HEK293 (cell line): ENCODE measurements at regions not wholly inside any gene's neighbourhood (a gene's known extent, or its start where the extent isn't known, plus 50 kb on each side); places are given as distances from the start of the nearest gene placed in this dataset.

Experiments used
- CTCF ChIA-PET: fragments of 350-600 bp; formaldehyde crosslinking; extraction: SDS; loops from one replicate; lab custom pipeline; 2021; ENCODE audit warnings: antibody characterized with exemption; lab: Yijun Ruan, JAX
- POLR2A ChIA-PET: fragments of 300-600 bp; formaldehyde crosslinking; extraction: SDS; loops from one replicate; lab custom pipeline; 2020; ENCODE audit warnings: antibody characterized with exemption, inconsistent platforms; lab: Yijun Ruan, JAX
- H3K27ac ChIP-seq: fragments of 200-500 bp; sonication (Bioruptor generic); 2 replicates; pipeline ENCODE4 v1.5.1; 2014; ENCODE audit warnings: low read depth, low read length, control low read depth, inconsistent platforms; ENCODE audit errors: extremely low read depth
- H3K36me3 ChIP-seq, 2 experiments: fragments of 200-500 bp in 1 of 2; sonication (Bioruptor generic) in 1 of 2; 1 replicate in 1 of 2; 2 replicates in 1 of 2; pipeline ENCODE4 v1.5.1; 2014 to 2017; ENCODE audit warnings: inconsistent platforms in 2 of 2, low read length in 2 of 2; ENCODE audit not compliant: control insufficient read depth in 2 of 2, insufficient read depth in 1 of 2
- H3K4me1 ChIP-seq: fragments of 200-500 bp; sonication (Bioruptor generic); 2 replicates; pipeline ENCODE4 v1.5.1; 2014; ENCODE audit warnings: mild to moderate bottlenecking, low read length, inconsistent platforms; ENCODE audit not compliant: control insufficient read depth, insufficient read depth
- H3K4me3 ChIP-seq: 2 replicates; pipeline ENCODE4 v1.5.1; 2011; ENCODE audit warnings: low read depth, mild to moderate bottlenecking, control low read depth, low read length, moderate library complexity
- H3K9me3 ChIP-seq: fragments of 200-500 bp; sonication (Bioruptor generic); 2 replicates; pipeline ENCODE4 v1.5.1; 2014; ENCODE audit warnings: low read depth, low read length, inconsistent platforms; ENCODE audit not compliant: control insufficient read depth, insufficient read depth
- HOXD13 ChIP-seq: sonication (generic); formaldehyde crosslinking; IDR thresholded peaks from 2 replicates; pipeline ENCODE4 v1.8.0; 2022; ENCODE audit warnings: missing genetic modification reagents, borderline replicate concordance
- IKZF3 ChIP-seq: fragments of 450-650 bp; IDR thresholded peaks from 2 replicates; pipeline ENCODE4 v1.5.0; 2018; ENCODE audit warnings: missing biosample characterization, mild to moderate bottlenecking, missing genetic modification characterization, moderate library complexity
- OSR2 ChIP-seq: fragments of 450-650 bp; formaldehyde crosslinking; IDR thresholded peaks from 2 replicates; pipeline ENCODE4 v1.5.1; 2016; ENCODE audit warnings: missing biosample characterization, missing genetic modification characterization
- SP2 ChIP-seq: fragments of 450-650 bp; formaldehyde crosslinking; IDR thresholded peaks from 2 replicates; pipeline ENCODE4 v1.5.1; 2016; ENCODE audit warnings: missing biosample characterization, missing genetic modification characterization
- SP3 ChIP-seq: fragments of 450-650 bp; formaldehyde crosslinking; IDR thresholded peaks from 2 replicates; pipeline ENCODE4 v1.5.1; 2016; ENCODE audit warnings: missing biosample characterization, missing genetic modification characterization
- ZFP37 ChIP-seq: fragments of 450-650 bp; formaldehyde crosslinking; IDR thresholded peaks from 2 replicates; pipeline ENCODE4 v1.5.1; 2016; ENCODE audit warnings: missing biosample characterization, missing genetic modification characterization
- ZFP69B ChIP-seq: fragments of 450-650 bp; formaldehyde crosslinking; IDR thresholded peaks from 2 replicates; pipeline ENCODE4 v1.5.1; 2016; ENCODE audit warnings: missing biosample characterization, missing genetic modification characterization
- ZNF10 ChIP-seq: fragments of 450-650 bp; formaldehyde crosslinking; IDR thresholded peaks from 2 replicates; pipeline ENCODE4 v1.5.1; 2017; ENCODE audit warnings: missing biosample characterization, missing genetic modification characterization
- ZNF140 ChIP-seq: fragments of 450-650 bp; formaldehyde crosslinking; IDR thresholded peaks from 2 replicates; pipeline ENCODE4 v1.5.1; 2016; ENCODE audit warnings: missing biosample characterization, missing genetic modification characterization
- ZNF221 ChIP-seq: fragments of 450-650 bp; formaldehyde crosslinking; IDR thresholded peaks from 2 replicates; pipeline ENCODE4 v1.5.1; 2017; ENCODE audit warnings: missing biosample characterization, missing genetic modification characterization, borderline replicate concordance
- ZNF311 ChIP-seq: fragments of 450-650 bp; formaldehyde crosslinking; IDR thresholded peaks from 2 replicates; pipeline ENCODE4 v1.5.1; 2017; ENCODE audit warnings: missing biosample characterization, missing genetic modification characterization, borderline replicate concordance
- ZNF416 ChIP-seq: fragments of 450-650 bp; formaldehyde crosslinking; IDR thresholded peaks from 2 replicates; pipeline ENCODE4 v1.5.1; 2016; ENCODE audit warnings: missing biosample characterization, missing genetic modification characterization
- ZNF48 ChIP-seq: fragments of 450-650 bp; formaldehyde crosslinking; IDR thresholded peaks from 2 replicates; pipeline ENCODE4 v1.5.1; 2016; ENCODE audit warnings: missing biosample characterization, missing genetic modification characterization
- ZNF501 ChIP-seq: fragments of 450-650 bp; formaldehyde crosslinking; IDR thresholded peaks from 2 replicates; pipeline ENCODE4 v1.5.1; 2016; ENCODE audit warnings: missing biosample characterization, missing genetic modification characterization
- ZNF544 ChIP-seq: fragments of 450-650 bp; formaldehyde crosslinking; IDR thresholded peaks from 2 replicates; pipeline ENCODE4 v1.5.0; 2017; ENCODE audit warnings: missing biosample characterization, missing genetic modification characterization
- ZNF560 ChIP-seq: fragments of 450-650 bp; formaldehyde crosslinking; IDR thresholded peaks from 2 replicates; pipeline ENCODE4 v1.5.1; 2017; ENCODE audit warnings: missing biosample characterization, missing genetic modification characterization, borderline replicate concordance
- ZNF621 ChIP-seq: fragments of 450-650 bp; formaldehyde crosslinking; IDR thresholded peaks from 2 replicates; pipeline ENCODE4 v1.5.1; 2017; ENCODE audit warnings: missing biosample characterization, missing genetic modification characterization
- ZNF626 ChIP-seq: fragments of 450-650 bp; sonication (Bioruptor Pico); formaldehyde crosslinking; IDR thresholded peaks from 2 replicates; pipeline ENCODE4 v1.5.1; 2018; ENCODE audit warnings: missing biosample characterization, missing genetic modification characterization, inconsistent platforms
- ZNF654 ChIP-seq: fragments of 450-650 bp; formaldehyde crosslinking; IDR thresholded peaks from 2 replicates; pipeline ENCODE4 v1.5.1; 2016; ENCODE audit warnings: low read depth, missing biosample characterization, missing genetic modification characterization
- ZSCAN30 ChIP-seq: fragments of 450-650 bp; IDR thresholded peaks from 2 replicates; pipeline ENCODE4 v1.5.1; 2018; ENCODE audit warnings: missing biosample characterization, mild to moderate bottlenecking, missing genetic modification characterization, moderate library complexity
- TF ChIP-seq, protein P1 (sequence below): fragments of 450-650 bp; formaldehyde crosslinking; IDR thresholded peaks from 2 replicates; pipeline ENCODE4 v1.5.1; 2017; ENCODE audit warnings: missing biosample characterization, missing genetic modification characterization
- TF ChIP-seq, protein P2 (sequence below): fragments of 450-650 bp; formaldehyde crosslinking; IDR thresholded peaks from 2 replicates; pipeline ENCODE4 v1.5.1; 2016; ENCODE audit warnings: missing biosample characterization, missing genetic modification characterization
- TF ChIP-seq, protein P3 (sequence below): fragments of 450-650 bp; formaldehyde crosslinking; IDR thresholded peaks from 2 replicates; pipeline ENCODE4 v1.5.1; 2017; ENCODE audit warnings: missing biosample characterization, missing genetic modification characterization
- TF ChIP-seq, protein P4 (sequence below): fragments of 450-650 bp; formaldehyde crosslinking; IDR thresholded peaks from 2 replicates; pipeline ENCODE4 v1.5.1; 2016; ENCODE audit warnings: missing biosample characterization, missing genetic modification characterization, low read depth
- TF ChIP-seq, protein P5 (sequence below): fragments of 450-650 bp; formaldehyde crosslinking; IDR thresholded peaks from 2 replicates; pipeline ENCODE4 v1.5.1; 2016; ENCODE audit warnings: missing biosample characterization, missing genetic modification characterization
- TF ChIP-seq, protein P6 (sequence below): IDR thresholded peaks from 2 replicates; pipeline ENCODE4 v1.6.1; 2011; ENCODE audit warnings: mild to moderate bottlenecking, low read depth, low read length, borderline replicate concordance

DNA sequence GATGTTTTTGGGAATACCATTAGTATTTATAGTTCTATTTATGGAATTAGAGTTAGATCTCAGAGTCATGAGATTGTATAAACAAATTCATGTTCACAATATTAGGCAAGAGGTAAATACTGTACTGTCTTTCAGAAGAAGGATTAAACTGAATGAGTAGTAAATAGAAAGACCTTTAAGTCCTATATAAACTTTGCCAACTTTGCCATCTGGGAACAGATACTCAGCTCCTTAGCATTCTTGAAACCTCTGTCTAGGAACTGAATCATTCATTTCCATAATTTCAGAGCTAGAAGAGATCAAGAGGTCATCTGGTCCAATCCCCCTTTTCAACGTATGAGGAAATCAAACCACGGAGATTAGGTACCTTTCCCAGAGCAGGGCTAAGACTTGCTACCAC, 141.1 kb downstream of the CAND1 start:
- Histone ChIP-seq H3K36me3 (no peaks in the 10 kb centered on the region), H3K9me3 (no peaks in the 10 kb centered on the region), H3K4me1 (peaks cover 9% of the 10 kb centered on the region; the same call in 1 of the 2 replicates), H3K4me3 (no peak overlapping the region), H3K27ac (no peak overlapping the region)
- POLR2A ChIA-PET = no interaction called here
- CTCF ChIA-PET = interaction anchor here (0.6 to 1.3 kb wide), 3 partner anchors 15 to 1746 kb away, joined by 3 to 7 read pairs (median 3); no protein-coding TSS in a partner anchor
- TF ChIP-seq, protein P1, sequence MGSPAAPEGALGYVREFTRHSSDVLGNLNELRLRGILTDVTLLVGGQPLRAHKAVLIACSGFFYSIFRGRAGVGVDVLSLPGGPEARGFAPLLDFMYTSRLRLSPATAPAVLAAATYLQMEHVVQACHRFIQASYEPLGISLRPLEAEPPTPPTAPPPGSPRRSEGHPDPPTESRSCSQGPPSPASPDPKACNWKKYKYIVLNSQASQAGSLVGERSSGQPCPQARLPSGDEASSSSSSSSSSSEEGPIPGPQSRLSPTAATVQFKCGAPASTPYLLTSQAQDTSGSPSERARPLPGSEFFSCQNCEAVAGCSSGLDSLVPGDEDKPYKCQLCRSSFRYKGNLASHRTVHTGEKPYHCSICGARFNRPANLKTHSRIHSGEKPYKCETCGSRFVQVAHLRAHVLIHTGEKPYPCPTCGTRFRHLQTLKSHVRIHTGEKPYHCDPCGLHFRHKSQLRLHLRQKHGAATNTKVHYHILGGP (tag by site-specific recombination) = no peak
- no peak for TF ChIP-seq ZNF48 (tag by site-specific recombination)
- TF ChIP-seq ZNF626 (tag by site-specific recombination) = no peak
- no peak for TF ChIP-seq ZNF221 (tag by site-specific recombination)
- TF ChIP-seq, protein P2, sequence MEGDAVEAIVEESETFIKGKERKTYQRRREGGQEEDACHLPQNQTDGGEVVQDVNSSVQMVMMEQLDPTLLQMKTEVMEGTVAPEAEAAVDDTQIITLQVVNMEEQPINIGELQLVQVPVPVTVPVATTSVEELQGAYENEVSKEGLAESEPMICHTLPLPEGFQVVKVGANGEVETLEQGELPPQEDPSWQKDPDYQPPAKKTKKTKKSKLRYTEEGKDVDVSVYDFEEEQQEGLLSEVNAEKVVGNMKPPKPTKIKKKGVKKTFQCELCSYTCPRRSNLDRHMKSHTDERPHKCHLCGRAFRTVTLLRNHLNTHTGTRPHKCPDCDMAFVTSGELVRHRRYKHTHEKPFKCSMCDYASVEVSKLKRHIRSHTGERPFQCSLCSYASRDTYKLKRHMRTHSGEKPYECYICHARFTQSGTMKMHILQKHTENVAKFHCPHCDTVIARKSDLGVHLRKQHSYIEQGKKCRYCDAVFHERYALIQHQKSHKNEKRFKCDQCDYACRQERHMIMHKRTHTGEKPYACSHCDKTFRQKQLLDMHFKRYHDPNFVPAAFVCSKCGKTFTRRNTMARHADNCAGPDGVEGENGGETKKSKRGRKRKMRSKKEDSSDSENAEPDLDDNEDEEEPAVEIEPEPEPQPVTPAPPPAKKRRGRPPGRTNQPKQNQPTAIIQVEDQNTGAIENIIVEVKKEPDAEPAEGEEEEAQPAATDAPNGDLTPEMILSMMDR (tag by site-specific recombination) = no peak
- TF ChIP-seq, protein P3, sequence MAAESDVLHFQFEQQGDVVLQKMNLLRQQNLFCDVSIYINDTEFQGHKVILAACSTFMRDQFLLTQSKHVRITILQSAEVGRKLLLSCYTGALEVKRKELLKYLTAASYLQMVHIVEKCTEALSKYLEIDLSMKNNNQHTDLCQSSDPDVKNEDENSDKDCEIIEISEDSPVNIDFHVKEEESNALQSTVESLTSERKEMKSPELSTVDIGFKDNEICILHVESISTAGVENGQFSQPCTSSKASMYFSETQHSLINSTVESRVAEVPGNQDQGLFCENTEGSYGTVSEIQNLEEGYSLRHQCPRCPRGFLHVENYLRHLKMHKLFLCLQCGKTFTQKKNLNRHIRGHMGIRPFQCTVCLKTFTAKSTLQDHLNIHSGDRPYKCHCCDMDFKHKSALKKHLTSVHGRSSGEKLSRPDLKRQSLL = no peak
- TF ChIP-seq ZNF560 (tag by site-specific recombination) = no peak
- no peak for TF ChIP-seq ZSCAN30

DNA sequence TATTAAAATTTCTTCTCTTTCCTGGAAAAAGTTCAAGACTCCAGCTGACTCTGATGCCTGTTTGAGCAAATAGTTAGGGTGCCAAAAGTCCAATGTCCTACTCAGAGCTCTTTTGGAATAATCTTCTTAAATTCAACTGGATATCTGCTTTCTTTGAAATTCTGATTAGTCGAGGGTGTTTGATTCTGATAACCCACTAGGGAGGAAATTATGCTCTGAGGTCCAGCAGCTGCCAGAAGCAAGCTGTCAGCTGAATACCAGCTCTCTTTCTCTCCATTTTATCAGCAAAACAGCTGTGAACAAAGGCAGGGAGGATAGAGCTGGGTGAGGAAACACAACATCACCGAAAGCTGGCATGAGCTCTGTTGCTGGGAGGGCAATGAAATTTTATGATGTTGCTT, 141.5 kb downstream of the CAND1 start:
- H3K36me3 ChIP-seq = no peaks in the 10 kb centered on the region
- no peak overlapping the region for H3K4me3 ChIP-seq
- CTCF ChIA-PET = interaction anchor here (0.7 to 1.3 kb wide), 2 partner anchors 15 to 55 kb away, joined by 3 to 7 read pairs; no protein-coding TSS in a partner anchor
- H3K4me1 ChIP-seq = peaks cover 9% of the 10 kb centered on the region; the same call in 1 of the 2 replicates
- POLR2A ChIA-PET = no interaction called here
- TF ChIP-seq ZNF560 (tag by site-specific recombination) (no peak), ZNF544 (no peak), IKZF3 (tag by site-specific recombination) (no peak), SP2 (tag by site-specific recombination) (no peak), ZNF10 (tag by site-specific recombination) (no peak), ZFP37 (tag by site-specific recombination) (no peak), SP3 (tag by site-specific recombination) (no peak), ZNF501 (no peak), ZNF621 (tag by site-specific recombination) (no peak), ZNF311 (tag by site-specific recombination) (no peak), ZNF140 (tag by site-specific recombination) (no peak), ZFP69B (tag by site-specific recombination) (no peak), OSR2 (tag by site-specific recombination) (no peak), ZNF416 (tag by site-specific recombination) (no peak), HOXD13 (CRISPR knock-in tag) (no peak), ZNF654 (tag by site-specific recombination) (no peak)
- TF ChIP-seq, protein P4, sequence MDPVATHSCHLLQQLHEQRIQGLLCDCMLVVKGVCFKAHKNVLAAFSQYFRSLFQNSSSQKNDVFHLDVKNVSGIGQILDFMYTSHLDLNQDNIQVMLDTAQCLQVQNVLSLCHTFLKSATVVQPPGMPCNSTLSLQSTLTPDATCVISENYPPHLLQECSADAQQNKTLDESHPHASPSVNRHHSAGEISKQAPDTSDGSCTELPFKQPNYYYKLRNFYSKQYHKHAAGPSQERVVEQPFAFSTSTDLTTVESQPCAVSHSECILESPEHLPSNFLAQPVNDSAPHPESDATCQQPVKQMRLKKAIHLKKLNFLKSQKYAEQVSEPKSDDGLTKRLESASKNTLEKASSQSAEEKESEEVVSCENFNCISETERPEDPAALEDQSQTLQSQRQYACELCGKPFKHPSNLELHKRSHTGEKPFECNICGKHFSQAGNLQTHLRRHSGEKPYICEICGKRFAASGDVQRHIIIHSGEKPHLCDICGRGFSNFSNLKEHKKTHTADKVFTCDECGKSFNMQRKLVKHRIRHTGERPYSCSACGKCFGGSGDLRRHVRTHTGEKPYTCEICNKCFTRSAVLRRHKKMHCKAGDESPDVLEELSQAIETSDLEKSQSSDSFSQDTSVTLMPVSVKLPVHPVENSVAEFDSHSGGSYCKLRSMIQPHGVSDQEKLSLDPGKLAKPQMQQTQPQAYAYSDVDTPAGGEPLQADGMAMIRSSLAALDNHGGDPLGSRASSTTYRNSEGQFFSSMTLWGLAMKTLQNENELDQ = no peak
- TF ChIP-seq, protein P5, sequence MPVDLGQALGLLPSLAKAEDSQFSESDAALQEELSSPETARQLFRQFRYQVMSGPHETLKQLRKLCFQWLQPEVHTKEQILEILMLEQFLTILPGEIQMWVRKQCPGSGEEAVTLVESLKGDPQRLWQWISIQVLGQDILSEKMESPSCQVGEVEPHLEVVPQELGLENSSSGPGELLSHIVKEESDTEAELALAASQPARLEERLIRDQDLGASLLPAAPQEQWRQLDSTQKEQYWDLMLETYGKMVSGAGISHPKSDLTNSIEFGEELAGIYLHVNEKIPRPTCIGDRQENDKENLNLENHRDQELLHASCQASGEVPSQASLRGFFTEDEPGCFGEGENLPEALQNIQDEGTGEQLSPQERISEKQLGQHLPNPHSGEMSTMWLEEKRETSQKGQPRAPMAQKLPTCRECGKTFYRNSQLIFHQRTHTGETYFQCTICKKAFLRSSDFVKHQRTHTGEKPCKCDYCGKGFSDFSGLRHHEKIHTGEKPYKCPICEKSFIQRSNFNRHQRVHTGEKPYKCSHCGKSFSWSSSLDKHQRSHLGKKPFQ = no peak
- TF ChIP-seq, protein P6, sequence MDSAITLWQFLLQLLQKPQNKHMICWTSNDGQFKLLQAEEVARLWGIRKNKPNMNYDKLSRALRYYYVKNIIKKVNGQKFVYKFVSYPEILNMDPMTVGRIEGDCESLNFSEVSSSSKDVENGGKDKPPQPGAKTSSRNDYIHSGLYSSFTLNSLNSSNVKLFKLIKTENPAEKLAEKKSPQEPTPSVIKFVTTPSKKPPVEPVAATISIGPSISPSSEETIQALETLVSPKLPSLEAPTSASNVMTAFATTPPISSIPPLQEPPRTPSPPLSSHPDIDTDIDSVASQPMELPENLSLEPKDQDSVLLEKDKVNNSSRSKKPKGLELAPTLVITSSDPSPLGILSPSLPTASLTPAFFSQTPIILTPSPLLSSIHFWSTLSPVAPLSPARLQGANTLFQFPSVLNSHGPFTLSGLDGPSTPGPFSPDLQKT = no peak
- TF ChIP-seq, all 188 proteins: peak for 0
- Histone ChIP-seq H3K9me3 (no peaks in the 10 kb centered on the region), H3K27ac (no peak overlapping the region)
